CD14-positive monocyte (primary cell): ENCODE measurements at regions not wholly inside any gene's neighbourhood (a gene's known extent, or its start where the extent isn't known, plus 50 kb on each side); places are given as distances from the start of the nearest gene placed in this dataset.

Source experiments
- DNase-seq, 3 donors: peaks; one replicate each; pipeline ENCODE4 v3.0.0-alpha.2; 2011 to 2022
- H2AFZ ChIP-seq: 2 replicates; pipeline ENCODE4 v1.6.0; 2012; ENCODE audit warnings: mild to moderate bottlenecking, low read depth, low read length, inconsistent platforms; ENCODE audit not compliant: insufficient read depth, poor library complexity, severe bottlenecking
- H3K27ac ChIP-seq, 2 donors: 1 replicate in 1 of 2; 2 replicates in 1 of 2; pipeline ENCODE4 v1.5.1; 2012 to 2013; ENCODE audit warnings: low read length in 2 of 2, control low read depth in 1 of 2, inconsistent platforms in 1 of 2, low read depth in 1 of 2, mild to moderate bottlenecking in 1 of 2
- H3K27me3 ChIP-seq, 2 donors: one replicate each; pipeline versions ENCODE4 v1.6.0 to v1.6.1; 2011 to 2013; ENCODE audit warnings: low read length in 2 of 2; ENCODE audit not compliant: control insufficient read depth in 2 of 2, insufficient read depth in 2 of 2
- H3K36me3 ChIP-seq, 2 donors: replicated peaks in 1 of 2; 1 replicate in 1 of 2; 2 replicates in 1 of 2; pipeline versions ENCODE4 v1.5.1 to v1.6.1; 2012 to 2013; ENCODE audit warnings: low read length in 2 of 2, control low read depth in 1 of 2, inconsistent platforms in 1 of 2, mild to moderate bottlenecking in 1 of 2; ENCODE audit not compliant: insufficient read depth in 2 of 2, control insufficient read depth in 1 of 2
- H3K4me1 ChIP-seq, 2 donors: 1 replicate in 1 of 2; 2 replicates in 1 of 2; pipeline versions ENCODE4 v1.5.1 to v1.6.1; 2012 to 2013; ENCODE audit warnings: low read length in 2 of 2, control low read depth in 1 of 2, inconsistent platforms in 1 of 2, mild to moderate bottlenecking in 1 of 2, moderate library complexity in 1 of 2; ENCODE audit not compliant: insufficient read depth in 2 of 2, control insufficient read depth in 1 of 2
- H3K4me2 ChIP-seq: replicated peaks from 2 replicates; pipeline ENCODE3; 2012; ENCODE audit warnings: low read length, moderate library complexity, mild to moderate bottlenecking; ENCODE audit not compliant: poor library complexity, severe bottlenecking; ENCODE audit errors: extremely low read depth
- H3K4me3 ChIP-seq, 3 experiments: fragments of 200-600 bp in 1 of 3; sonication (generic) in 1 of 3; replicated peaks in 1 of 3; 1 replicate in 2 of 3; 2 replicates in 1 of 3; pipeline ENCODE4 v1.5.1; 2011 to 2013; ENCODE audit warnings: low read length in 3 of 3, mild to moderate bottlenecking in 3 of 3, control low read depth in 2 of 3, low read depth in 2 of 3, inconsistent platforms in 1 of 3, moderate library complexity in 1 of 3
- H3K79me2 ChIP-seq: 2 replicates; pipeline ENCODE4 v1.6.0; 2012; ENCODE audit warnings: mild to moderate bottlenecking, control low read depth, inconsistent platforms, low read length, moderate library complexity; ENCODE audit not compliant: insufficient read depth
- H3K9ac ChIP-seq: 2 replicates; pipeline ENCODE4 v1.6.0; 2017; ENCODE audit warnings: low read length, mild to moderate bottlenecking; ENCODE audit not compliant: insufficient read depth, poor library complexity, severe bottlenecking
- H3K9me3 ChIP-seq, 2 donors: replicated peaks in 1 of 2; 1 replicate in 1 of 2; 2 replicates in 1 of 2; pipeline versions ENCODE4 v1.5.1 to v1.6.1; 2012 to 2013; ENCODE audit warnings: low read length in 2 of 2, control low read depth in 1 of 2; ENCODE audit not compliant: control insufficient read depth in 1 of 2, insufficient read depth in 1 of 2
- H4K20me1 ChIP-seq: 2 replicates; pipeline ENCODE4 v1.6.0; 2012; ENCODE audit warnings: mild to moderate bottlenecking, low read length, control low read depth, moderate library complexity; ENCODE audit not compliant: insufficient read depth
- H3K27ac Mint-ChIP-seq, 7 donors: one replicate each; pipeline ENCODE4 v1.8.0; 2020; ENCODE audit warnings: mild to moderate bottlenecking in 7 of 7, mixed read lengths in 7 of 7, moderate library complexity in 6 of 7, inconsistent platforms in 2 of 7
- H3K27me3 Mint-ChIP-seq, 3 donors: one replicate each; pipeline ENCODE4 v1.8.0; 2021 to 2022; ENCODE audit warnings: low read depth in 3 of 3, mild to moderate bottlenecking in 3 of 3, mixed read lengths in 3 of 3, moderate library complexity in 3 of 3, inconsistent platforms in 1 of 3
- H3K36me3 Mint-ChIP-seq, 2 donors: one replicate each; pipeline ENCODE4 v1.8.0; 2020; ENCODE audit warnings: mixed read lengths in 2 of 2, inconsistent platforms in 1 of 2, mild to moderate bottlenecking in 1 of 2
- H3K4me1 Mint-ChIP-seq: one replicate; pipeline ENCODE4 v1.8.0; 2020; ENCODE audit warnings: mild to moderate bottlenecking, mixed read lengths
- H3K4me3 Mint-ChIP-seq, 2 donors: one replicate each; pipeline ENCODE4 v1.8.0; 2020; ENCODE audit warnings: mild to moderate bottlenecking in 2 of 2, mixed read lengths in 2 of 2, moderate library complexity in 1 of 2
- H3K9me3 Mint-ChIP-seq, 7 donors: one replicate each; pipeline ENCODE4 v1.8.0; 2020 to 2022; ENCODE audit warnings: mixed read lengths in 7 of 7, mild to moderate bottlenecking in 6 of 7, moderate library complexity in 6 of 7, inconsistent platforms in 2 of 7
- WGBS: methylation state at CpG from one replicate; pipeline ENCODE4 v1.1.5; 2013; ENCODE audit warnings: missing lambda C conversion rate; ENCODE audit not compliant: insufficient coverage; 5-methylcytosine and 5-hydroxymethylcytosine counted together
- intact Hi-C, 2 donors: fragments of 100-400 bp; cut with micrococcal nuclease; formaldehyde crosslinking; loops; one replicate each; pipeline versions ENCODE4 v1.15.0 to v1.15.1; 2023
- TF ChIP-seq, protein P1 (sequence below): fragments of 200-600 bp; IDR thresholded peaks from one replicate; pipeline ENCODE4 v1.8.0; 2022; ENCODE audit warnings: antibody characterized with exemption, mild to moderate bottlenecking

DNA sequence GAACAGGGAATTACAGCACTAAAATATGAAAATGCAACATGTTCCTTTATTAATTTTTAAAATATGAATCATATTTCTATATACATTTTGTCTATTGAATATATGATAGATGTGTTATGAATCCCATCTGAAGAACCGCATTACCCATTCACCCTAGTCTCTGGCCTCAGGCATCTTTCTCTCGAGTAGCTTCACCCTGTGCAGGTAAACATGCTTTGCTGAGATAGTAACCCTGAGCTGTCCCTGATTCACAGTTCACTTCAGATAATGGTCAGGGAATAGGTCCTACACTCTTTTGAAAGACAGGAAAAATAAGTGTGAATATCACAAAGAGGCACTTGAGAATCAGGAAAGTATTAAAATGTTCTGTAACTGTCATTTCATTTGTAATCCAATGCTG, 766.8 kb downstream of the IRX1 start:
- Histone ChIP-seq H3K79me2 (no peaks in the 10 kb centered on the region), H3K36me3 (no peaks in the 10 kb centered on the region), H3K4me2 (no peak overlapping the region), H3K4me1 (no peaks in the 10 kb centered on the region), H3K4me3 (no peak overlapping the region), H4K20me1 (no peaks in the 10 kb centered on the region), H2AFZ (no peak overlapping the region), H3K9ac (no peak overlapping the region), H3K27ac (no peak overlapping the region), H3K27me3 (no peaks in the 10 kb centered on the region), H3K9me3 (peaks cover 0 to 7% of the 10 kb centered on the region in 2 donors)
- TF ChIP-seq, protein P1, sequence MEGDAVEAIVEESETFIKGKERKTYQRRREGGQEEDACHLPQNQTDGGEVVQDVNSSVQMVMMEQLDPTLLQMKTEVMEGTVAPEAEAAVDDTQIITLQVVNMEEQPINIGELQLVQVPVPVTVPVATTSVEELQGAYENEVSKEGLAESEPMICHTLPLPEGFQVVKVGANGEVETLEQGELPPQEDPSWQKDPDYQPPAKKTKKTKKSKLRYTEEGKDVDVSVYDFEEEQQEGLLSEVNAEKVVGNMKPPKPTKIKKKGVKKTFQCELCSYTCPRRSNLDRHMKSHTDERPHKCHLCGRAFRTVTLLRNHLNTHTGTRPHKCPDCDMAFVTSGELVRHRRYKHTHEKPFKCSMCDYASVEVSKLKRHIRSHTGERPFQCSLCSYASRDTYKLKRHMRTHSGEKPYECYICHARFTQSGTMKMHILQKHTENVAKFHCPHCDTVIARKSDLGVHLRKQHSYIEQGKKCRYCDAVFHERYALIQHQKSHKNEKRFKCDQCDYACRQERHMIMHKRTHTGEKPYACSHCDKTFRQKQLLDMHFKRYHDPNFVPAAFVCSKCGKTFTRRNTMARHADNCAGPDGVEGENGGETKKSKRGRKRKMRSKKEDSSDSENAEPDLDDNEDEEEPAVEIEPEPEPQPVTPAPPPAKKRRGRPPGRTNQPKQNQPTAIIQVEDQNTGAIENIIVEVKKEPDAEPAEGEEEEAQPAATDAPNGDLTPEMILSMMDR, result no peak
- no peak for DNase-seq
- peaks cover 0 to 3% (median 0%) of the 10 kb centered on the region in 3 donors for H3K27me3 Mint-ChIP-seq
- H3K36me3 Mint-ChIP-seq, result no peaks in the 10 kb centered on the region
- peaks cover 0 to 10% (median 6%) of the 10 kb centered on the region in 7 donors for H3K9me3 Mint-ChIP-seq
- 100% methylated on average over 1 of the region's 2 CpGs for WGBS
- H3K27ac Mint-ChIP-seq, result no peak overlapping the region
- H3K4me3 Mint-ChIP-seq, result no peak overlapping the region
- intact Hi-C loops, result no loop called here
- no peaks in the 10 kb centered on the region for H3K4me1 Mint-ChIP-seq

DNA sequence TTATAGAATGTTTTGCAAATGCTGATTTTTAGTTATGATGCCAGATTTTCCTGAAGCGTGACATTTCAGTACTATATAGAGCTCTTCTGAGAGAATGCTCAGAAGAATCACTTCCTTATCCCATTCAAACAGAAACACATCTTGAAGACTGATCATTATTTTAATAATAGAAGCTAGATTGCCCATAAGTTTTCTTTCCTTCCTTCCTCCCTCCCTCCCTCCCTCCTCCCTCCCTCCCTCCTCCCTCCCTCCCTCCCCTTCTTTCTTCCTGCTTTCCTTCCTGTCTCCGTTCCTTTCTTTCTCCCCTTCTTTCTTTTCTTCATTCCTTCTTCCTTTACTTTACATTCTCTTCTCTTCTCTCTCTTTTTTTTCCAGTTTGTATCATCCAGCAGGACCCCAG, 767.4 kb downstream of the IRX1 start:
- H3K27me3 ChIP-seq, result no peaks in the 10 kb centered on the region
- no peaks in the 10 kb centered on the region for H3K36me3 ChIP-seq
- Mint-ChIP-seq H3K9me3 (peaks cover 0 to 7% (median 6%) of the 10 kb centered on the region in 7 donors), H3K27ac (no peak overlapping the region), H3K36me3 (no peaks in the 10 kb centered on the region), H3K4me1 (no peaks in the 10 kb centered on the region), H3K4me3 (no peak overlapping the region), H3K27me3 (peaks cover 0 to 3% (median 0%) of the 10 kb centered on the region in 3 donors)
- peaks cover 0 to 4% of the 10 kb centered on the region in 2 donors for H3K9me3 ChIP-seq
- no peak overlapping the region for H2AFZ ChIP-seq
- no peak overlapping the region for H3K27ac ChIP-seq
- no peak overlapping the region for H3K4me3 ChIP-seq
- DNase-seq, result no peak
- no peaks in the 10 kb centered on the region for H3K79me2 ChIP-seq
- H3K4me2 ChIP-seq, result no peak overlapping the region
- H3K9ac ChIP-seq, result no peak overlapping the region
- TF ChIP-seq, protein P1, result no peak
- no peaks in the 10 kb centered on the region for H4K20me1 ChIP-seq
- no peaks in the 10 kb centered on the region for H3K4me1 ChIP-seq
- no CpG with 5 or more reads among the region's 2 CpGs for WGBS
- intact Hi-C loops, result no loop called here
